Ovary (tissue), 7 donors: ENCODE measurements at regions not wholly inside any gene's neighbourhood (a gene's known extent, or its start where the extent isn't known, plus 50 kb on each side); places are given as distances from the start of the nearest gene placed in this dataset.

ENCODE experiments used
- DNase-seq, 5 donors: peaks; one replicate each; pipeline ENCODE4 v3.0.0-alpha.2; 2019 to 2020
- H3K27ac ChIP-seq, 2 donors: fragments of 200-600 bp; one replicate each; pipeline versions ENCODE4 v1.5.1 to v1.8.0; 2019 to 2022
- H3K27me3 ChIP-seq: fragments of 200-600 bp; one replicate; pipeline ENCODE4 v1.8.0; 2022
- H3K36me3 ChIP-seq: fragments of 200-600 bp; sonication (generic); one replicate; pipeline ENCODE4 v1.5.1; 2019
- H3K4me1 ChIP-seq: one replicate; pipeline ENCODE4 v1.8.1; 2013; ENCODE audit warnings: mild to moderate bottlenecking, moderate library complexity; ENCODE audit not compliant: insufficient read depth
- H3K4me3 ChIP-seq: fragments of 200-600 bp; sonication (generic); one replicate; pipeline ENCODE4 v1.5.1; 2017
- H3K9me3 ChIP-seq, 2 donors: fragments of 200-600 bp in 1 of 2; sonication (generic) in 1 of 2; one replicate each; pipeline versions ENCODE4 v1.5.1 to v1.8.1; 2013 to 2019; ENCODE audit warnings: mild to moderate bottlenecking in 1 of 2, moderate library complexity in 1 of 2
- CTCF ChIP-seq, 3 donors: fragments of 450-650 bp in 2 of 3; fragments of 200-600 bp in 1 of 3; IDR thresholded peaks; one replicate each; pipeline versions ENCODE4 v1.5.1 to v1.8.0; 2016 to 2022; ENCODE audit warnings: antibody characterized with exemption in 3 of 3, mild to moderate bottlenecking in 1 of 3
- EP300 ChIP-seq: sonication (generic); formaldehyde crosslinking; IDR thresholded peaks from one replicate; pipeline ENCODE4 v1.6.1; 2017; ENCODE audit warnings: antibody characterized with exemption
- POLR2A ChIP-seq: fragments of 450-650 bp; IDR thresholded peaks from one replicate; pipeline ENCODE4 v1.6.1; 2017; ENCODE audit warnings: antibody characterized with exemption, mild to moderate bottlenecking, moderate library complexity
- WGBS, 3 donors: extraction: QIAGEN DNeasy Blood & Tissue Kit in 1 of 3; methylation state at CpG; one replicate each; pipeline versions ENCODE4 v1.1.5 to v1.1.7; 2013 to 2017; 5-methylcytosine and 5-hydroxymethylcytosine counted together
- intact Hi-C, 4 donors: fragments of 100-400 bp; cut with DNase I; formaldehyde crosslinking; loops; one replicate each; pipeline versions ENCODE4 v1.11.0 to v1.15.1; 2022 to 2023
- donor health status: DM: no; HTN: no; CAD: no; lungs with moderate emphysema.
- donor health status: DM: no; HTN: no; CAD: no.
- donor health status: Bipolar disorder and iron deficiency.
- donor health status: DM: no; HTN: no; CAD: no.
- donor health status: DM: yes; HTN: yes; CAD: no.

- Histone ChIP-seq H3K27me3 (no peaks in the 10 kb centered on the region), H3K27ac (no peak overlapping the region), H3K9me3 (no peaks in the 10 kb centered on the region), H3K4me1 (peaks cover 4% of the 10 kb centered on the region), H3K36me3 (no peaks in the 10 kb centered on the region), H3K4me3 (no peak overlapping the region)
- 92 to 100% (median 96%) methylated on average over 1 of the region's 1 CpG for WGBS, 3 donors
- intact Hi-C loops = no loop called here
- TF ChIP-seq POLR2A = no peak
- no peak for TF ChIP-seq CTCF (IDR thresholded peaks at IDR 0.05)
- no peak for TF ChIP-seq EP300
- DNase-seq = no peak
Observed at GRCh38 chr7:15906436-15906835, 220.0 kb upstream of the MEOX2 start.

GRCh38 chr7:15905251-15906040 is 219.0 kb upstream of the MEOX2 start:
- Histone ChIP-seq H3K9me3 (no peaks in the 10 kb centered on the region), H3K36me3 (no peaks in the 10 kb centered on the region), H3K27ac (no peak overlapping the region), H3K4me1 (peaks cover 4% of the 10 kb centered on the region), H3K4me3 (no peak overlapping the region), H3K27me3 (no peaks in the 10 kb centered on the region)
- intact Hi-C loops = no loop called here
- no peak for DNase-seq
- no peak for TF ChIP-seq POLR2A
- TF ChIP-seq CTCF (IDR thresholded peaks at IDR 0.05) = no peak
- TF ChIP-seq EP300 = no peak
- WGBS, 3 donors = 86 to 90% (median 89%) methylated on average over 8 of the region's 8 CpGs

- no peak for TF ChIP-seq CTCF (IDR thresholded peaks at IDR 0.05)
- TF ChIP-seq EP300 = no peak
- Histone ChIP-seq H3K36me3 (no peaks in the 10 kb centered on the region), H3K4me3 (no peak overlapping the region), H3K9me3 (no peaks in the 10 kb centered on the region), H3K4me1 (no peaks in the 10 kb centered on the region), H3K27me3 (no peaks in the 10 kb centered on the region), H3K27ac (no peak overlapping the region)
- DNase-seq = no peak
- intact Hi-C loops = no loop called here
Observed at GRCh38 chr7:15891151-15891881, 204.8 kb upstream of the MEOX2 start.

- H3K36me3 ChIP-seq = no peaks in the 10 kb centered on the region
- intact Hi-C loops = no loop called here
- no peak for DNase-seq
- H3K27me3 ChIP-seq = no peaks in the 10 kb centered on the region
- no peaks in the 10 kb centered on the region for H3K9me3 ChIP-seq
- no peak overlapping the region for H3K4me3 ChIP-seq
- no peak overlapping the region for H3K27ac ChIP-seq
- TF ChIP-seq EP300 (no peak), POLR2A (no peak), CTCF (IDR thresholded peaks at IDR 0.05) (no peak)
- no peaks in the 10 kb centered on the region for H3K4me1 ChIP-seq
- 85 to 90% (median 86%) methylated on average over 3 of the region's 3 CpGs for WGBS, 3 donors
Observed at GRCh38 chr7:15889507-15889906, 203.0 kb upstream of the MEOX2 start.
